Right renal pelvis (tissue), 4 donors: ENCODE measurements at regions not wholly inside any gene's neighbourhood (a gene's known extent, or its start where the extent isn't known, plus 50 kb on each side); places are given as distances from the start of the nearest gene placed in this dataset.
"Not testable (repeated sequence)": the region's sequence is repeated elsewhere in the genome, so short reads cannot be mapped to it uniquely, and the experiment has no call there.

ENCODE experiments used
- DNase-seq, 4 donors: peaks; one replicate each; pipeline ENCODE4 v3.0.0-alpha.2; 2013; ENCODE audit warnings: low read depth in 4 of 4, low spot score in 3 of 4, missing footprints in 1 of 4

- DNase-seq: no peak
These were observed 111.6 kb upstream of the ZC3H12A start for GRCh38 chr1:37362594-37363385.

GRCh38 chr1:37363535-37363934 lies 110.8 kb upstream of the ZC3H12A start:
- DNase-seq: no peak

- DNase-seq: not testable (repeated sequence)
These were observed 105.6 kb upstream of the ZC3H12A start for GRCh38 chr1:37368665-37369315.

- DNase-seq: no peak
These were observed 102.1 kb upstream of the ZC3H12A start for GRCh38 chr1:37372302-37372701.

- no peak for DNase-seq
These were observed 101.7 kb upstream of the ZC3H12A start for GRCh38 chr1:37372711-37373110.

GRCh38 chr1:37373413-37373812 lies 101.0 kb upstream of the ZC3H12A start:
- no peak for DNase-seq

GRCh38 chr1:37380546-37380945 lies 93.8 kb upstream of the ZC3H12A start:
- DNase-seq: not testable (repeated sequence)

- no peak for DNase-seq
These were observed 86.5 kb upstream of the ZC3H12A start for GRCh38 chr1:37387854-37388253.

GRCh38 chr1:37389327-37389726 lies 85.1 kb upstream of the ZC3H12A start:
- DNase-seq: no peak

- DNase-seq: no peak
These were observed 83.0 kb upstream of the ZC3H12A start for GRCh38 chr1:37391211-37392011.

- no peak for DNase-seq
These were observed 82.3 kb upstream of the ZC3H12A start for GRCh38 chr1:37392051-37392450.

- no peak for DNase-seq
These were observed 80.9 kb upstream of the ZC3H12A start for GRCh38 chr1:37393173-37394120.

- DNase-seq: no peak
These were observed 79.6 kb upstream of the ZC3H12A start for GRCh38 chr1:37394574-37395464.

GRCh38 chr1:37398096-37398495 lies 76.3 kb upstream of the ZC3H12A start:
- DNase-seq: no peak

GRCh38 chr1:37399205-37399604 lies 75.2 kb upstream of the ZC3H12A start:
- DNase-seq: no peak

- no peak for DNase-seq
These were observed 74.4 kb upstream of the ZC3H12A start for GRCh38 chr1:37399830-37400464.

- no peak for DNase-seq
These were observed 73.7 kb upstream of the ZC3H12A start for GRCh38 chr1:37400466-37401225.

GRCh38 chr1:37403166-37403565 lies 71.2 kb upstream of the ZC3H12A start:
- no peak for DNase-seq
